ENCODE measurements at regions not wholly inside any gene's neighbourhood (a gene's known extent, or its start where the extent isn't known, plus 50 kb on each side); places are given as distances from the start of the nearest gene placed in this dataset.
"Not testable (repeated sequence)": the region's sequence is repeated elsewhere in the genome, so short reads cannot be mapped to it uniquely, and the experiment has no call there.

DNA sequence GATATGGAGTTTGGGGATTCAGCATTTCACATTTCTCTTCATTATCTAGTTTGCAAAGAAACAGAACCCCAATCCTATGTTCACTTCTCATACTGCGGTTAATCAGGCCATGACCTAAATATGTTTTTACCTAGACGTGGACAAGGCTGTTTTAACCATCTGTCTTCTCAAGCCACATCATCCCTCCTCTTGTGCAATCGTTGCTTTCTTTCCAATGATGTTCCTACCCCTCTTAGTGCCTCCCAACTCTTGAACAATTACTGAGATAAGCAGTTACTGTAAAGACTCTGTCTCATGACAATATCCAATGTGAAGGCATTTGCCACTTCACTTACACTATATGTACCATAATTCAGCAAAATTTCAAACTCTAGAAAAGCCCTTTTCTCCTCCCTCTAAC lies 406.2 kb downstream of the LIG4 start:
- no peak for DNase-seq

DNA sequence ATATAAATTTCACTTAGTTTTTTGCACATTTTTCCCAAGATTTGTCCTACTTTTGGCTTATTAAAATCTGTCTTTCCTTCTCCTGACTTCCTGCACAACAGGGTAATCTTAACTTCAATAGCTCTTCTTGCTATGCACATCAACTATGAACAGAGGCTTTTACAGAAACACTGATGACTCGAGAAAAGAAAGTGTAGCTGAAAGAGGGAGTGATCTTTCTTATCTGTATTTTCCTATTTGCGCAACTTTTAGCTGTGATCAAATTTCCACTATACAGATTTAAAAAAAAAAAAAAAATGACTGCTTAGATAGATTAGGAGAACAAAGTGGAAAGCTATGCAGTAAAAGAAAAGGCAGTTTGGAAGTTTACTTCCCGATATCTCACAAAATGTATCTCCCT lies 406.9 kb downstream of the LIG4 start:
- DNase-seq: no peak

- DNase-seq: no peak
Observed at GRCh38 chr13:107807306-107808073, 407.8 kb downstream of the LIG4 start.

- no peak for DNase-seq
Observed at GRCh38 chr13:107806726-107807125, 408.6 kb downstream of the LIG4 start.

- no peak for DNase-seq
Observed at GRCh38 chr13:107803822-107804495, 411.4 kb downstream of the LIG4 start.

GRCh38 chr13:107801621-107802020 lies 413.7 kb downstream of the LIG4 start:
- no peak for DNase-seq

GRCh38 chr13:107799001-107799400 lies 416.3 kb downstream of the LIG4 start:
- no peak for DNase-seq

DNA sequence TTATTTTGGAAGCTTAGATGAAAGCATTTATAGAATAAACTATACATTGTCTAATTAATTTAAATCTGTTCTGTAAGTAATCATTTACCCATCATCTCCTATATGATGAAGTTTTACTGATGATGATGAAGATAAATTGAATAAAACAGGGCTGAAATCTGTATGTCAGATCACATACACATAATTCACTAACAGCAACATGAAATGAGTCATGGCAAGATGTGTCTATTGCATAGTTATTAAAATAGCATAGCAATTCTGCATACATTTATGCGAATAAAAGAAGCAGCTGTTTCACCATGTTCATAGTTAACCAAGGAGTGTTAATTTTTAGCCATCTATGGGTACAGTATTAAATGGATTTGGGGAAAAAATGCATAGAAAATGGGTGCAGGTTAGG lies 424.9 kb downstream of the LIG4 start:
- DNase-seq: no peak

DNA sequence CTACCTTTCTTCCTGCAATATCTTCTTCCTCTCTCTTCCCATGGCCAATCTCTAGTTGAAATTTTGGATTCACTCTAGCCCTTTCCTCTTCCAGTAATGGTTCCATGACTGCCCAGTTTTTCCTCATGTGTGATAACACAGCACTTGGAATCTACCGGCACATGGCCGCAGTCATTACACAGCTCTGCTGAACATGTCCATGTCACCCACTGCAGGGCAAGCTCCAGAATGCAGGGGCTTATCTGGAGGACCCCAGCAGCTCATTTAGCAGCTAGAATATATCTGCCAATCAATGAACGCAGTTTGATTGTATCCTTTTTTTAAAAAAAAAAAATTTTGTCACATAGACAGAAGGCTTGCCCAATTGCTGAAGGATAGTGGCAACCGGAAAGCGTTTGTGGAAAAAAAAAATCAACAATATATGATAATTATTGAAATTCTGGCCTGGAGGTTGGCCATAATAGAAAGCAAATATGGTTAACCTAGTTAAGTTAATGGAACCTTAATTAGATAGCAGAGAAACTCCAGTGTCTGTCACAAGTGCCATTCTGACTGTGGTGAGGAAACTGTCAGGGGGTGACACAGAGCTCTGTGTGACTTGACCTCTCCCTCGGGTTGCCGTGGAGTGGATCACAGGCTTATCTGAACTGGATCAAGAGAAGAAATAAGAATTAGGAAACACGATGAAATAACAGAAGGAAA lies 426.7 kb downstream of the LIG4 start:
- no peak for DNase-seq

DNA sequence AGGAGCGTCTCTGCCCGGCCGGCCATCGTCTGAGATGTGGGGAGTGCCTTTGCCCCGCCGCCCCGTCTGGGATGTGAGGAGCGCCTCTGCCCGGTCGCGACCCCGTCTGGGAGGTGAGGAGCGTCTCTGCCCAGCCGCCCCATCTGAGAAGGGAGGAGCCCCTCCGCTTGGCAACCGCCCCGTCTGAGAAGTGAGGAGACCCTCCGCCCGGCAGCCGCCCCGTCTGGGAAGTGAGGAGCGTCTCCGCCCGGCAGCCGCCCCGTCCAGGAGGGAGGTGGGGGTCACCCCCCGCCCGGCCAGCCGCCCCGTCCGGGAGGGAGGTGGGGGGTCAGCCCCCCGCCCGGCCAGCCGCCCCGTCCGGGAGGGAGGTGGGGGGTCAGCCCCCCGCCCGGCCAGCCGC lies 432.7 kb downstream of the LIG4 start:
- not testable (repeated sequence) for DNase-seq

GRCh38 chr13:107778094-107778493 lies 437.2 kb downstream of the LIG4 start:
- no peak for DNase-seq

- DNase-seq: no peak
Observed at GRCh38 chr13:107770541-107770940, 444.8 kb downstream of the LIG4 start.

- DNase-seq: no peak
Observed at GRCh38 chr13:107767119-107767518, 448.2 kb downstream of the LIG4 start.

GRCh38 chr13:107765724-107766401 lies 449.5 kb downstream of the LIG4 start:
- no peak for DNase-seq

DNA sequence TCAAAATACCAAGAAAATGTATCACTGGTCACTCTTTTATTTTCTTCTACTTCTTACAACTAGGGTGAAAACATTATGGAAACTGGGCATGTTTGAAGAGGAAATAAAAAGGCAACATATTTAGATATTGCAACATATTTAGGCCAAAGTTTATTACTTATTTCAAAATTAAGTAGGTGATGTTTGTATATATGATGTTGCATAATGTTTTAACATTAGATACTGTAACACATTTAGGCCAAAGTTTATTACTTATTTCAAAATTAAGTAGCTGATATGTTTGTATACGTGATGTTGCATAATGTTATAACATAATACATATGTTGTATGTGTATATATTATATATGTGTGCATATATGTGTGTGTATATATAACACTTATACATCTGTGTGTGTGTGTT lies 451.3 kb downstream of the LIG4 start:
- no peak for DNase-seq

- no peak for DNase-seq
Observed at GRCh38 chr13:107753748-107754147, 461.6 kb downstream of the LIG4 start.

- DNase-seq: no peak
Observed at GRCh38 chr13:107753291-107753690, 462.0 kb downstream of the LIG4 start.

DNA sequence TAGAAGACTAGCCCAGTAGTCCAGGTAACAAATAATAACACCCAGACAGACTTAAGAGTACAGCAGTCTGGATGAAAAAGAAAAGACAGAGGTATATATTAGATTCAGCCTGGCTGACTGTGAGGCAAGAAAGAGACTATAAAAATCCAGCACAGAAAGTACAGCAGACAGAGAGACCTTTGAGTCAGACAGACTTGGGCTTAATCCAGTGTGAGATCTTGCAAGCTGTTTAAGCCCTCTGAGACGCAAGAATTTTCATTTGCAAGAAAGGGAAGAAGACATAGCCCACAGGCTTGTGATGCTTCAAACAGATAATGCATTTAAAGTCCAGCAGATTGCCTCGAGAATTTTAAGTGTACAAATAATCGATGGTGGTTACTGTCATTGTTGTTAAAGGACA lies 471.4 kb downstream of the LIG4 start:
- DNase-seq: no peak

DNA sequence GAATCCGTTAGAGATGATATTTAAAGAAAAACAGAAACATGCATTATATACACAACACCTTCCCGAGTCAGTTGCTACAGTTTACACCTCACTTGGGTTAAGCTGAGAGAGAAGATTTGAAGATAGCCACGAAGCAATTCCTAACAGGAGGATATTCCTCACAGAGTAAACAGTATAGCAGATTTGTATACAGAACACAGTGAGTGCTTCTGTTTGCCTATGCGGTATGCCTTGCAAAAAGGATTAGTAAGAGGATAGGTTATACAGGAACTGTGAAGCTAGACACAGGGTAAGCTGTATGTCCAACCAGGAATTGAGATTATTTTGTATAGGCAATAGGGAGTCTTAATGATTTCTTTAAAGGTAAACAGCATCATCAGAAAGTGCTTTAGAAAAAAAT lies 471.8 kb downstream of the LIG4 start:
- no peak for DNase-seq

DNA sequence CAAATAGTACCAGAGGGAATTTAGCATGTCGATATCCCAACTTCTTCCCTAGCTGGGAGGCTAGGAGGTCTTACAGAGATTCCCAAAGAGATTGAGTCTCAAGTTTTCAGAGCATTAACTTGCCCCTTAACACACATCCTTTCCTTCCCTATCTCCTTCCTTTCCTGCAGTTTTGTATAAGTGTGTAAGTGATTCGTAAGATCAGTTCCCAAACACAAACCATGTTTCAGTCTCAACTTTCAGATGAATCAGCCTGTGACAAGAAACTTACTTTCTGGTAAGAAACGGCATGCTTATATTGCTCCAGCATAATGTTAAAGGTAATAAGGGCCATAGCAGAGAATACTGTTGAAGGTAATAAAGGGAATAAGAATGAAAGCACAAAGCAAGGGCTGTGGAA lies 472.2 kb downstream of the LIG4 start:
- no peak for DNase-seq

GRCh38 chr13:107742544-107742943 lies 472.8 kb downstream of the LIG4 start:
- DNase-seq: no peak

DNA sequence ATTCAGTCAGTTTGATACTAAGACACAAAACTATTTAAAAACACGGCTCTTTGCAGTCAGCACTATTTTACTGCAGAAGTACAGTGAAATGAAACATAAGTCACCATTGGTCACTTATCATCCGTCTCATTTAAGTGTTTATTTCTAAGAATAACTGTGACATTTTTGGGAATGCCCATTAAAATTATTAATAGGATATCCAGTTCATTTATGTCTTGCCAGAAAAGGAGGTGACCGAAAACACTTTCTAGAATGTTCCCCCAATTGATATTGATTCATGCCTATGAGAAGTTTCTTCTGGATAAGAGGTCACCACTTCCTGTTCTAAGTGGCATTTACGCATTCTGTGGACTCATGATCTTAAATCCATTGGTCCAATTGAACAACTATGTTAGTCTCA lies 477.3 kb downstream of the LIG4 start:
- no peak for DNase-seq

DNA sequence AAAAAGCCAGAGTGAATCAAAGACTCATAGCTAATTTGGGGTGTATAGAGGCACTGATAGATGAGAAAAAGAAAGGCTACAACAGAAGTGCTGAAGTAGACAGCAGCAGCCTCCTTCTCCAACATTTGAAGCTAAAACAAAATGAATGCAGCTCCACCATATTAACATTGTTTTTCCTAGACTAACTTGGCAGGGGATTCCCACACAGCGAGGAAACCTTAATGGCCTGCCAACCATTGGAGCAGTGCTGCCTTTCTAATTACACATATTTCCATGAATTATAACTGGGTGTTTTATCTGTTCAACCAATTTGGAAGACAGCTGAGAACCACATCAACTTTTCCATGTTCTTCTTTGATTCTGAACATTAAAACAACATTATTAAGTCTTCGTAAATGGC lies 478.6 kb downstream of the LIG4 start:
- DNase-seq: no peak

DNA sequence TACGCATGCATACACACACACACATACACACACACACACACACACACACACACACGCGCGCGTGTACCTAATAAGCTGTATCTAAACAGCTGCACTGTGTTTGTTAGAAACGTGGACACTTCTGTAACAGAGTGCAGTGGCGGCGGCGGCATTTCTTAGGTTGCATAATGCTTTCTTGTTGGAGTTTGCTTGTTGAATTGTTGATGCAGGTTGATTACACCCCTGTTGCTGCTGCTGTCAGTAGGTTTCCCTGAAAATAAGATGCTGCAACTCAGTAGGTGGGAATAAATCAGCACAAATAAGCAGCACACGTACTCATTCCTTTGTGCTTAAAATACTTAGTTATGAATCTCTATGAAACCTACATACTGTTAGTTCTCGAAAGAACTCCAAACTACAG lies 479.2 kb downstream of the LIG4 start:
- no peak for DNase-seq
